LHCN-M2 (cell line): ENCODE measurements at regions not wholly inside any gene's neighbourhood (a gene's known extent, or its start where the extent isn't known, plus 50 kb on each side); places are given as distances from the start of the nearest gene placed in this dataset.
"Not testable (repeated sequence)": the region's sequence is repeated elsewhere in the genome, so short reads cannot be mapped to it uniquely, and the experiment has no call there.

Experiments used
- DNase-seq: peaks from one replicate; pipeline ENCODE4 v3.0.0-alpha.2; 2012; ENCODE audit warnings: low read depth

DNA sequence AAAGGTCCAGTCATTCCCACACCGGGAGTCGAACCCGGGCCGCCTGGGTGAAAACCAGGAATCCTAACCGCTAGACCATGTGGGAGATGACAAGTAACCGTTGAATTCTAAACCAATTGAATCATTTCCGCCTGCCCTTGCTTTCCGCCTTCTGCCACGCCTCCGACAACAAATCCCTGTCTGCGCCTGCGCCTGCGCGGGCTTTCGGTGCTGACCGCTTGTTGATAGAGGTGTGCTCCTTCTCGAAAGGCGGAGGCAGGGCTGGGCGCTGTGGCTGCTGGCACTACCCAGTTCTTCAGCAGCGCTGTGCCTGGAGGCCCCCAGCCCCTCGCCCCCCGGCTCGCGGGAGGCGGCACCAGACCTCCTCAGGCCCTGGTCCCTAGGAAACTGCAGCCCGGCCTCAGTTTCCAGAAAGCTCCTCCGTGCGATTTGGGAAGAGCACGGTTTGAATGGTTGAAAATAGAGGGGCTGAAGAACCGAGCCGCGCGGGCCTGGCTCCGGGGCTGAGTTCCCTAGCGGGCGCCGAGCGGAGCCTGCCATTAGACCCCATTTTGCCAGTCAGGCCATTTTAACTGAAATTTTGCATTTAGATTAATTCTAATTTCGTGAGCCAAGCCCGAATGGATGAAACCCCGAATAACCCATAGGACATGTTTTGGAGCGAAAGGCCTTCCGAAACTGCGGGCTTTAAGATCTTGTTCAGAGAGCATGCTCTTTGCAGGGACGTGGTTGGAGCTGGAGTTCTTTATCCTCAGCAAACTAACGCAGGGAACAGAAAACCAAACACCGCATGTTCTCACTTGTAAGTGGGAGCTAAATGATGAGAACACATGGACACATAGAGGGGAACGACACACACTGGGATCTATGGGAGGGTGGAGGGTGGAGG is 219.3 kb upstream of the ATP10A start:
- peak; percentile 94 for DNase-seq

GRCh38 chr15:26081758-26082220 is 218.7 kb upstream of the ATP10A start:
- DNase-seq, result no peak

DNA sequence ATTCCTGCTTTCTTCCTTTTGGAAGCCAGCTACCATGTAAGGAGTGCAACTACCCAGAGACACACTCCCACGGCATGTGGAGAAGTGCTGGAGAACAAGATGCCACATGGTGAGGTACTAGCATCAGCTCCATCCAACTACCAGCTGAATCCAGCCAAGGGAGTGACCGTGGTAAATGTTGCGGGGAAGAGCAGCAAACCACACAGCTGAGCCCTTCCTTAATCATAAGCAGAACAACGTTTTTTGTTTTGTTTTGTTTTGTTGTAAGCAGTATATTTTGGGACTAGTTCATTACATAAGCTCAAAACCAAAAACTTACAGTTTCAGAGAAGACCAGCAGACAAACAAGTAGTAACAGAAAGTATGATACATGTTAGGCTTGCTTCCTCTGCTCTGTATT is 212.6 kb upstream of the ATP10A start:
- no peak for DNase-seq

- DNase-seq, result no peak
Measured at GRCh38 chr15:26073430-26074333, 210.6 kb upstream of the ATP10A start.

- DNase-seq, result peak; percentile 35
Measured at GRCh38 chr15:26070095-26070532, 207.0 kb upstream of the ATP10A start.

- DNase-seq, result no peak
Measured at GRCh38 chr15:26069231-26069641, 206.1 kb upstream of the ATP10A start.

GRCh38 chr15:26066896-26067295 is 203.8 kb upstream of the ATP10A start:
- no peak for DNase-seq

DNA sequence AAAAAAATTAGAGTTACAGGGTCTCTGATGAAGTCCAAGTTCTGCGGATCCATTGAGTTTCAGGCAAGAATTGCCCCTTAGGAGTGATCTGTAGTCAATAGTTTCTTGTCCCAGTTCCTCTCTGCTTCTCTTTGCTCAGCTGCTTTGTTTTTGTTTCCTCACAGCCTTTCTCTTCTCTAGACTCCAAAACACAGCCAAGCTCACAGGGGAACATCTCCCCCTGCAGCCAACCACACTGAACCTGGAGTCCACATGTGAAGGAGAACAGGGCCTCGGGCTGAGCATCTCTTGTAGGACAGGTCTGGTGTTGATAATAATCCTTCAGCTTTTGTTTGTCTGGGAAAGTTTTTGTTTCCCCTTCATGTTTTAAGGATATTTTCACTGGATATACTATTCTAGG is 202.6 kb upstream of the ATP10A start:
- DNase-seq, result no peak

DNA sequence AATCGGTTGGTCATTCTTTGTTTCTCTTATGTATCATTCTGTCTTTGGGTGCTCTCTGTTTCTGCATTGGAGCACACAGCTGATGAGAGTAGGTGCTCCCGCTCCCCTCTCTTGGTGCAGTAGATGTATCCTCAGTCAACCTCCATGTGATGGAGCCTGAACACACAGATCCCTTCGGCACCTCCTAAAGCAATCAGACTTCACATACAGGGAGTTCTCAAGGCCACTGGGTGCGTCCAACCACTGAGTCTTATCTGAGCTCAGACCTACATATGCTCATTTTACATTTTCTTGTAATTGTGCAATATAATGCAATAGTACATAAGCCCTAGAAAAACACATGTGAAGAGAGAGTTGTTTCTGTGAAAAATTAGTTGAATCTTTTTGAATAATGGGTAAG is 198.1 kb upstream of the ATP10A start:
- no peak for DNase-seq

DNA sequence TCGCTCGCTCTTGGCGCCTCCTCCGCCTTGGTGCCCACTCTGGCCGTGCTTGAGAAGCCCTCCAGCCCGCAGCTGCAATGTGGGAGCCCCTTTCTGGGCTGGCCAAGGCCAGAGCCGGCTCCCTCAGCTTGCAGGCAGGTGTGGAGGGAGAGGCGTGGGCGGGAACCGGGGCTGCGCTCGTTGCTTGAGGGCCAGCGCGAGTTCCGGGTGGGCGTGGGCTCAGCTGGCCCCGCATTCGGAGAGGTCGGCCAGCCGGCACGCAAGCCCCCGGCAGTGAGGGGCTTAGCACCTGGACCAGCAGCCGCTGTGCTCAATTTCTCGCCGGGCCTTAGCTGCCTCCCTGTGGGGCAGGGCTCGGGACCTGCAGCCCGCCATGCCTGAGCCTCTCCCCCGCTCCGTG is 193.6 kb upstream of the ATP10A start:
- DNase-seq, result not testable (repeated sequence)

DNA sequence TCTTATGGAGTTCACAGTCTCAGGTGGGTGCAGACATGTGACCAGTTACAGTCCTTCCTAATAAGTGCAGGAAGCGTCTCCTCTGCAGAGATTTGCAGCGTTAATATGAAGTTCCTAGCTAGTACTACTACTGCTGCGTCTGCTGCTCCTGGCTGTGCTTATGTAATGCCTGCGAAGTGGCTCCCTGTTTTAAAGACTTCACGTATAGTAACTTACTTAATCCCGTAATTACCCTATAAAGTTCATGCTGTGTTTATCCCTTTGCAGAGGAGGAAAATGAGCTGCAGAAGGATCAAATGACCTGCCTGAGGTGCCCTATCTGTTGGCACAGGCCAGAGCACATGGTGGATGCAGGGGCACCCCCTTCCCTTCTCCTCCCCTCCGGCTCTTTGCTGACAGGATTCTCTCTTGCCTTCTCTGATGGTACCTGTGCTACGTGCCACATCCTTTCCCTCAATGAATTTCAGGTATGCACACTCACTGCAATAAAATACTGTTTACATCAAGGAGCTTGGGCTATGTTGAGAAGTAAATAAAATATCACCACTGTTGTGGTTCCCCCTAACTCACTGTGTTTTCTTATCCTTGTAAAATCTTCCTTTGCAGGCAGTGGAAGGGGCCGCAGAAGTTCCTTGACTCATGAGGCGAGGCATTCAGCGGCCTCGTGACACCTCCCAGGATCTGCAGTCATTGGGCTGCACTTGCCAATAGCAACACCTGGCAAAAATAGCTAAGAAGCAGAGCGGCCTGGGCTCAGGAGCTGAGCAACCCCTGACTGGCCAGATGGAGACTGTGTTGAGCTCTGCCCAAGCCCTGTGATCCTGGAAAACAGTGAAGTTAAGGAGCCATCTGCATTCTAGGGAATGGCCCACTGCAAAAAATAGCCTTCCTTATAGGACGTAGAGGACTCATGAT is 188.9 kb upstream of the ATP10A start:
- DNase-seq, result peak; percentile 2

DNA sequence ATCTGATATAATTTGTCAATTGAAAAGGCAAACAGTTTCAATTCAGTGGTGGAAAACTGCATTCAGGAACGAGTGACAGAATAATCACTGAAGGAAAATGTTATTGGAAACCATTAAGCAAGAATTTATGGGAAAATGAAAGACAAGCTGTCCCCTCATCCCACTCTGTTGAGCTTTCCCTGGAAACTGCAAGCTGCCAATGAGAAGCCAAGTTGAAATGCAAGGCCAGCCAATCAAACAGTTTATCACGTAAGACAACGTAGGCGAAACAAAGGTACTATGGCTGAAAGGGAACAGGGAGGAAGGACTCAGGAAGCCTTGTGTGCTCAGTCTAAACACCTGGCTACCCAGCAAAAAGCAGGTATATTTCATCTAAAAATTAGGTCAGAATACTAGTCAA is 187.9 kb upstream of the ATP10A start:
- no peak for DNase-seq

DNA sequence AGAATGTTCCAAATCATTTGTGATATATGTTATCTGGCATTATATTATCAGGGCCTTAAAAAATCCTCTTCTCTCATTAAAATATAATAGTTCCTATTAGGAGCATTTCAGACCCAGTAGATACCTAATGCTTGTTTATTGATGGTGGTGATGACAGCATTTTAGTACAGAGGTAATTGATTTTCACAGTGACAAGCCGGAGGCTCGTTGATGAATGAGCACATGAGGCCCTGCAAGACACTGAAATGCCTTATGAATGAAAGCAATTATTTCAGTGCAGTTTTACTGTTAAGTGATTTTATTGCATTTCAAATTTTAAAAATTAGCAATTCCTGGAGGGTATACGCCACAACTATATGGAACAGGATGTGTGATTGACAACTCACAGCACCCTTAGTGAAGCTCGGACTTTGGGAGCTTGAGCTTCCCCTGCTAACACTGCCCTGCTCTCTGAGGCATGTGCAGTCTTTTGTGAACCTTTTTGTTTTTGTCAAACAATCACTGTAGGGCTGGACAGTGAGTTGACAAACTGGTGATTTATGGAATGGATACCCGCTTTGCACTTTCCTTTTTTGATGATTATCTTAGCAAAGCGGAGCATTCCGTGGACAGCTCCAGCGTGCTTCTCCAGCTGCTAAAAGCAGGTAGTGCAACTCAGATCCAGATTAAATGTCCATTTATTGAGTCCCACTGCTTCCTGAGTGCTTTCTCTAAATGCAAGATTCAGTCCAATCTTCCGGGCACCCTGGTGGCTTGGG is 187.0 kb upstream of the ATP10A start:
- DNase-seq, result no peak

DNA sequence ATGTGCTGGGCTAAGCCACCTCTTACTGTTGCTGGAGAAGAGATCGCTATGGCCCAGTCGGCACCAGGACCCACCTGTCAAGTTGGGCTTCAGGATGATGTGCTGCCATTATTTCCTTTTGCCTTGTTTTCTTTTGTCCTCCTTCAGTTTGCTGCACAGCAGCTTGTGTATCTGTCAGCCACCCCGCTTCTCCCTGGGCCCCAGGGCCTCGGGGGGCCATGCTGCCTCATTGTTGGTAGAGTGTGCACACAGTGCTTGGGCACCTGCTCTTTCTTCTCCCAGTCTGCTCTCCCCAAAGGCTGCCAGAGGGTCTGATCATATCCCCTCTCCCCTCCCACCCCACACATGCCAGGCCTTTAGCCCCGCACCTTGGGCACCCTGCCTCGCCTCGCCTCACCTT is 185.5 kb upstream of the ATP10A start:
- no peak for DNase-seq

- DNase-seq, result no peak
Measured at GRCh38 chr15:26045516-26045915, 182.4 kb upstream of the ATP10A start.

- no peak for DNase-seq
Measured at GRCh38 chr15:26043018-26043417, 179.9 kb upstream of the ATP10A start.

DNA sequence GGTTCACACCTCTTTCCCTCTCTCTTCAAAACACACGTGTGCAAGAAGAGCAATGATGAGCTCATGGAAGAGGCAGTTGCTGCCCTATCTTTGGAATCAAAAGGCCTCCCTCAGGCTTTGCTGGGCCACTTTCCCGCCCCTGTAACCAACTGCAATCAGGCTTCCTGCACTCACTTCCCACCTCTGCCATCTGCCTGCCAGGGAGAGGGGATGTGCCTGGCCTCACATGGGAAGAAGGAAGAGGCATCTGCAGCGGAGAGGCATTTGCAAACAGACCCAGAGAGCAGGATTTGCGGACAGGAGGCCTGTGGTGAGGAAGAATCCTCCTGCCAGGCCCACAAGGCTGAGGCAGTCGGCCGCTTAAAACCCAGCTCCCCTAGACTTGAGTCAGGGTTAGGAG is 175.6 kb upstream of the ATP10A start:
- DNase-seq, result no peak

- peak; percentile 1 for DNase-seq
Measured at GRCh38 chr15:26037369-26037768, 174.2 kb upstream of the ATP10A start.

DNA sequence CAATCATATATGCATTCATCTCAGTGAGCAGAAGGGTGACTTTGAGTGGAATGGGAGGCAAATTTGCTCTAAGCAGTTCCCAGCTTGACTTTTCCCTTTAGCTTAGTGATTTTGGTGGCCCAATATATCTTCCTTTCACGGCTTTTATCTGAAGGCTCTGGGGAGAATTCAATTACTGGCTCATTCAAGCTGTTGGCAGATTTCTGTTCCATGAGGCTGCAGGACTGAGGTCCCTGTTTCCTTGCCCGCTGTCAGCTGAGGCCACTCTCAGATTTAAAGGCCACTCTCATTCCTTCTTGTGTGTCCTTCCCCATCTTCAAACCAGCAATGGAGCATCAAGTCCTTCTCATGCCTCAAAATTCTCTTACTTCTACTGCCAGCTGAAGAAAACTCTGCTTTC is 170.4 kb upstream of the ATP10A start:
- DNase-seq, result no peak

DNA sequence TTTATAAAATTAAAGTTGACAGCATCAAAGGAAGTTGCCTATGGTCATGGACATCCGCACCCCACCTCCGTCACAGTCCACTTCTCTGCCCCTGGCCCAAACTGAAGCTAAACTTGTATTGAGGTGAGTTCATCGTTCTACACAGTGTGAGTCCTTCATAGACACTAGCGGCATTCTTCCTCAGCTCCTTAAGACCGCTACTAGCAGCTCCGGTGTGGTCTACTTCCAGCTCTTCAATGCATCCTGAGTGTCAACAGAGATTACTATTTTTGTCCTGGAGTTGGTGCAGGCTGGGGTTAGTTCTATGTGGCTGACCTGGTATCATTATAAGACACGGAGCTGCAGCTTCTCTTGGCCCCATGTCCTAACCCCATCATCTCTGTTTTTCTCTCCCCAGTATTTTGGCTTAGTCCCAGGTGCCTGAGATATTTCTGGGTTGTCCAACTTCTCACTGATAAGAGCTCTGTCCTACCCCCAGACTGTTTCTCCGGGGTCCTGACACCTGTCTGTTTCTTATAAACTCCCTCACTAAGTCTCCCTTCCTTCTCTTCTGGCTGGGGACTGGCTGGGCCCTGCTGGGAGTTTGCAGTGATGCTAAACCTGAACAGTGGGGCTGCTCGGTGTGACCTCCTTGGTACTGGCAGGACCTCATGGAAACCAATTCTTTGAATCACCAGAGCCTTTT is 169.2 kb upstream of the ATP10A start:
- DNase-seq, result no peak
